ENCODE measurements at regions not wholly inside any gene's neighbourhood (a gene's known extent, or its start where the extent isn't known, plus 50 kb on each side); places are given as distances from the start of the nearest gene placed in this dataset.

DNA sequence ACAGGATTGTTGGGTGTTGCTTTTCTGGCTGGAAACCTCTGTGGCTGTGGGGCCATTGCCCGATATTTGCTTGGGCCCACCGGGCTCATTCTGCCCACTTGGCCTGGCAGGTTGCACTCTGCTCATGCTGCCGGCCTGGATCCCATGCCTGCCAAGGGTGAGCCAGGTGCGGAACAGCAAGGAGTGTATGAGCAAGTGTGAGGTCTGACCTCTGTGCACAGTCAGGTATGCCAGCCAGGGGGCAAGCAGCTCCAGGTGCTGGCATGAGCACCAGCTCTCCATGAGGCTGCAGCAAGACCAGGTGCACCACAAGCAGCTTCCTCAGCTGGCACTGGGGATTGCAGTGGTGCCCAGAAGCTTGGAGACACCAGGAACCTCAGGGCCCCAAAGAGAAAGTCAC is 65.4 kb upstream of the KIF5B start:
- TF ChIP-seq POLR2A (IDR thresholded peaks at IDR 0.05; ENCODE audit: low read length), result no peak
- TF ChIP-seq GATA1 (IDR thresholded peaks at IDR 0.05; ENCODE audit: low read depth, low read length), result no peak
